Coronary artery (tissue), 2 donors: ENCODE measurements at regions not wholly inside any gene's neighbourhood (a gene's known extent, or its start where the extent isn't known, plus 50 kb on each side); places are given as distances from the start of the nearest gene placed in this dataset.

ENCODE experiments used
- DNase-seq: peaks from one replicate; pipeline ENCODE4 v3.0.0-alpha.2; 2017; ENCODE audit warnings: low spot score
- H3K27ac ChIP-seq, 2 donors: fragments of 200-600 bp; sonication (generic); one replicate each; pipeline ENCODE4 v1.5.1; 2016 to 2019
- H3K4me3 ChIP-seq: fragments of 200-600 bp; sonication (generic); 2 replicates; pipeline ENCODE4 v1.5.1; 2016; ENCODE audit warnings: mild to moderate bottlenecking, moderate library complexity
- TF ChIP-seq, protein P1 (sequence below): fragments of 200-600 bp; sonication (generic); IDR thresholded peaks from one replicate; pipeline ENCODE4 v1.5.1; 2019; ENCODE audit warnings: antibody characterized with exemption

DNA sequence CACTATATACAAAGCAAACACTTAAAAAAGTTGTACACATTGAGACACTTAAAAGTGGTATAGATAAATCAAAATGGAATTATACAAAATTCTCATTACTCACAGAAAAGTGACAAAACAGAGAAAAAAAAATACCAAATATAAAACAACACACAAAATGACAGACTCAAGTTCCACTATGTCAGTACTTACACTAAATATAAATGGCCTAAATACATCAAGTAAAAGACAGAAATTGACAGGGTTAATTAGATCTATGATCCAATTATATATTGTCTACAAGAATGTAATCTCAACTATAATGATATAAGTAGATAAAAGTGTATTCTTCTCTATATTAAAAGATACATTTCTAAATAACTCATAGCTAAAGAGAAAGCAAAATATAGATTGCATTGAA is 401.6 kb upstream of the PFKP start:
- Histone ChIP-seq H3K27ac (no peak overlapping the region), H3K4me3 (no peak overlapping the region)
- TF ChIP-seq, protein P1, sequence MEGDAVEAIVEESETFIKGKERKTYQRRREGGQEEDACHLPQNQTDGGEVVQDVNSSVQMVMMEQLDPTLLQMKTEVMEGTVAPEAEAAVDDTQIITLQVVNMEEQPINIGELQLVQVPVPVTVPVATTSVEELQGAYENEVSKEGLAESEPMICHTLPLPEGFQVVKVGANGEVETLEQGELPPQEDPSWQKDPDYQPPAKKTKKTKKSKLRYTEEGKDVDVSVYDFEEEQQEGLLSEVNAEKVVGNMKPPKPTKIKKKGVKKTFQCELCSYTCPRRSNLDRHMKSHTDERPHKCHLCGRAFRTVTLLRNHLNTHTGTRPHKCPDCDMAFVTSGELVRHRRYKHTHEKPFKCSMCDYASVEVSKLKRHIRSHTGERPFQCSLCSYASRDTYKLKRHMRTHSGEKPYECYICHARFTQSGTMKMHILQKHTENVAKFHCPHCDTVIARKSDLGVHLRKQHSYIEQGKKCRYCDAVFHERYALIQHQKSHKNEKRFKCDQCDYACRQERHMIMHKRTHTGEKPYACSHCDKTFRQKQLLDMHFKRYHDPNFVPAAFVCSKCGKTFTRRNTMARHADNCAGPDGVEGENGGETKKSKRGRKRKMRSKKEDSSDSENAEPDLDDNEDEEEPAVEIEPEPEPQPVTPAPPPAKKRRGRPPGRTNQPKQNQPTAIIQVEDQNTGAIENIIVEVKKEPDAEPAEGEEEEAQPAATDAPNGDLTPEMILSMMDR = no peak
- DNase-seq = no peak

DNA sequence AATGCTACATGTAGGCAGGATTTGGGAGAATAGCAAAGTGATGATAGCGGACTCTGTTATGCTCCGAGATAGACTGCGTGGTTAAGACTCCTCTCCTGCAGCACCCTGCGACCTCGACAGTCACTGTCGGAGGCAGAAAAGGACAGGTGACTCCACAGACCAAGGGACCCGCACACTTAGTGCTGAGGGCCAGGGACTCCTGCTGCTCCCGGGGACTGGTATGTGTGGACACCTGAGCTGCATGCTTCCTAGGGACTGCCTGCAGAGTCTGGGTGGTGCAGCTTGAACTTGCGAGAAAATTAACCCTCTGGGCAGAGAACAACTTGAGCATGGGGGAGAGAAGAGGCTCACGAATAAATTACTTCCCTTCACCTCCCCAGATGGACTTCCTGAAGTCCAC is 407.1 kb upstream of the PFKP start:
- no peak overlapping the region for H3K4me3 ChIP-seq
- TF ChIP-seq, protein P1 = no peak

DNA sequence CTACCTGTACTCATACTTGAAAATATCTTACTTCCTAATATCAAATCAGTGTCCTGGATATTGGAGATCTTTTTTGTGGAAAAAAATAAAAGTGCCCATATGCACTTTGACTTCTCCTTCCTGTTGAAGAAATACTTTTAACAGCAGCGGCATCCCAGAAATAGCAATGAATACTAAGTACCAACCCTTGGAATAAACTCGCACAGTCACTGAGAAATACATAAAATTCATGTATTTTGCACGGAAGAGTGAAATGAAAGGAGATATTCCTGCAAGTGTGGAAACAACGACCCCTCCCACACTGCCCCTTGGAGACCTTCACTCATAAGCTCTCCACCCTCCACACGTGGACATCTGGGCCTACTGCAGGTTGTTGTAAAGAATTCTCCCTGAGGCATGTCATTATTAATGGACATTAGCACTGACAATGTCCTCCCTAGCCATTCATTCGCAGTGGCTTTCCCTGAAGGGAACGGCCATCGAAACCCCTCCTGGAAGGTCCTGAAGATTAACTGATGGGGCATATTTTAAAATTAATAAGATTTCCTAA is 407.6 kb upstream of the PFKP start:
- TF ChIP-seq, protein P1 = no peak
- no peak for DNase-seq

More for the DNA sequence above, 407.1 kb upstream of the PFKP start:
- no peak overlapping the region for H3K27ac ChIP-seq
- DNase-seq = no peak

DNA sequence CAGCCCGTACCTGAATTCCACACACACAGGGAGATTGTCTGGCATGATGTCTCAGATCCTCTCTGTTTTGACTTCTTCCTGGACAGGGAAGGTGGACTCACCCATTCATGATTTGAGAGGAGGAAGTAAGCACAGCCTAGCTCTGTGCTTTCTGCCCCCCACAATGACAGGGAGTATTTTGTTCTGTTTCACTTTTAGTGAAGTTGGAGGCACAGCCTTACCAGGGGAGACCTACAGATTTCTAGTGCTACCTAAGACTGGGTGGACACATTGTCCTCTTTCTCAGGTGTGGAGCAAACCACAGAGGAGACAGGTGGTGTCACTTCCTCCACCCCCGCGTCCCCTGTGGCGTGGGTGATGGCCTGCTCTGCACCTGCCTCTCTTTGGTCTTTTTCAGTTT is 408.6 kb upstream of the PFKP start:
- TF ChIP-seq, protein P1 = no peak
- DNase-seq = no peak
- Histone ChIP-seq H3K27ac (no peak overlapping the region), H3K4me3 (no peak overlapping the region)

More for the DNA sequence above, 407.6 kb upstream of the PFKP start:
- no peak overlapping the region for H3K27ac ChIP-seq
- H3K4me3 ChIP-seq = no peak overlapping the region

DNA sequence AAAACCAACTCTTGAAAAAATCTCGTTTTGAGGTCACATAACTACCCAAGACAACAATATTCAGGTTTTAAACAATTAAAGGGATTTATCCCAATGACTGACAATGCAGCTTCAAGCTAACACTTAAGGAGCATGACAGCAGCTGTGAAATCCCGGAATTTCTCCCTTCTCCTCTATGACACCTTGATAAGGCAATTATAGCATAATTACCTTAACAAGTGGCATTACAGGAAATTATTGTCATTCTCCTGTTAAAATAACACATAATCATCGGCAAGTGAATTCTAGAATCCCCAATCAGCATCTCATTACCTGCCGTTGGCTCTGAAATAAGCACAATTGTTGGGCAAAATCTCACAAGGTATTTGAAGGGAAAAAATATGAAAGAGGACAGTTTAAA is 417.0 kb upstream of the PFKP start:
- no peak for DNase-seq
- Histone ChIP-seq H3K27ac (no peak overlapping the region), H3K4me3 (no peak overlapping the region)
- TF ChIP-seq, protein P1 = no peak

DNA sequence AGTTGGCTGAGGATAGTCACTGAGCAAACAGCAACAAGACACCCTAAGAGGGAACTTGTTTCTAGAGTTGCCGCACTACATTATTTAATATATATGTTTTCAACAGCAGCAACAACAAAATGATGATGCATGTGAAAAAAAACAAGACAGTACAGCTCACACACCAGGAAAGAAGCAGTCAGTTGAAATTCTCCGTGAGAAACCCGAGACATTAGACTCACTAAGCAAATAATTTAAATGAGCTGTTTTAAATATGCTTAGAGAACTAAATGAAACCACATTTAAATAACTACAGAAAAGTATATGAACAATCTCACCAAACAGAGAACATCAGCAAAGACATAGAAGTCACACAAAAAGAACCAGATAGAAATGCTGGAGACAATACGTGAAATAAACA is 426.3 kb upstream of the PFKP start:
- no peak for DNase-seq
- TF ChIP-seq, protein P1 = no peak

DNA sequence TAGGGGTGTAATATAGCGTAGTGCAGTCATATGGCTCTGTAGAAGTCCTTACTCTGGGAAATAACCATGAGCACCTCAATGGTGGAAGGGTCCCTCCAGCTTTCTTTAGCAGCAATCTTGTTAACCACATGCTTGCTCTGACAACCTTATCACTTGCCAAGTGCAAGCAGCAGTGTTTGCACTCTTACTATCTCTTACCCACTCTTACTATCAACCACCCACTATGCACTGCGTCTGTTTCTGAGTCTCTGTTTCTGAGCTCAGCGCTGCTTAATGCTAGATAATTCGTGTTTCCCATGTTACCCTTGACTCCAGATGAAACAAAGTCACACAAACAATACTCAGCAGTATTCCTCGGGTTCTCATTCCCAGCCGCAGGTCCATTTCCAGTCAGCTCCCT is 433.7 kb upstream of the PFKP start:
- no peak overlapping the region for H3K4me3 ChIP-seq
- TF ChIP-seq, protein P1 = no peak
- DNase-seq = no peak
- no peak overlapping the region for H3K27ac ChIP-seq

More for the DNA sequence above, 426.3 kb upstream of the PFKP start:
- H3K27ac ChIP-seq = no peak overlapping the region
- no peak overlapping the region for H3K4me3 ChIP-seq
